ENCODE measurements at regions not wholly inside any gene's neighbourhood (a gene's known extent, or its start where the extent isn't known, plus 50 kb on each side); places are given as distances from the start of the nearest gene placed in this dataset.

- DNase-seq, result no peak
Measured at GRCh38 chrX:20420058-20420457, 153.3 kb upstream of the RPS6KA3 start.

GRCh38 chrX:20418379-20419150, 151.9 kb upstream of the RPS6KA3 start:
- no peak for DNase-seq

- no peak for DNase-seq
Measured at GRCh38 chrX:20414762-20415445, 148.2 kb upstream of the RPS6KA3 start.

GRCh38 chrX:20414066-20414465, 147.4 kb upstream of the RPS6KA3 start:
- no peak for DNase-seq

GRCh38 chrX:20412871-20413486, 146.3 kb upstream of the RPS6KA3 start:
- DNase-seq, result peak; percentile 74

GRCh38 chrX:20410540-20410939, 143.8 kb upstream of the RPS6KA3 start:
- DNase-seq, result no peak

GRCh38 chrX:20409991-20410390, 143.3 kb upstream of the RPS6KA3 start:
- no peak for DNase-seq

- no peak for DNase-seq
Measured at GRCh38 chrX:20402956-20403355, 136.2 kb upstream of the RPS6KA3 start.

- no peak for DNase-seq
Measured at GRCh38 chrX:20399728-20400414, 133.2 kb upstream of the RPS6KA3 start.

GRCh38 chrX:20397587-20397986, 130.9 kb upstream of the RPS6KA3 start:
- no peak for DNase-seq

- no peak for DNase-seq
Measured at GRCh38 chrX:20394451-20394850, 127.7 kb upstream of the RPS6KA3 start.

- no peak for DNase-seq
Measured at GRCh38 chrX:20393944-20394343, 127.2 kb upstream of the RPS6KA3 start.

GRCh38 chrX:20388594-20388993, 121.9 kb upstream of the RPS6KA3 start:
- no peak for DNase-seq

- DNase-seq, result no peak
Measured at GRCh38 chrX:20383477-20383876, 116.8 kb upstream of the RPS6KA3 start.

- no peak for DNase-seq
Measured at GRCh38 chrX:20382518-20383297, 116.0 kb upstream of the RPS6KA3 start.

- no peak for DNase-seq
Measured at GRCh38 chrX:20382082-20382481, 115.4 kb upstream of the RPS6KA3 start.

- DNase-seq, result peak; percentile 6
Measured at GRCh38 chrX:20378233-20378920, 111.7 kb upstream of the RPS6KA3 start.

- DNase-seq, result no peak
Measured at GRCh38 chrX:20374900-20375438, 108.3 kb upstream of the RPS6KA3 start.

GRCh38 chrX:20374450-20374849, 107.7 kb upstream of the RPS6KA3 start:
- no peak for DNase-seq

- no peak for DNase-seq
Measured at GRCh38 chrX:20373063-20373462, 106.4 kb upstream of the RPS6KA3 start.

- no peak for DNase-seq
Measured at GRCh38 chrX:20372533-20372932, 105.8 kb upstream of the RPS6KA3 start.

GRCh38 chrX:20369468-20369867, 102.8 kb upstream of the RPS6KA3 start:
- no peak for DNase-seq
